AG09309 (cell line): ENCODE measurements at regions not wholly inside any gene's neighbourhood (a gene's known extent, or its start where the extent isn't known, plus 50 kb on each side); places are given as distances from the start of the nearest gene placed in this dataset.

ENCODE experiments used
- DNase-seq: peaks from one replicate; pipeline ENCODE4 v3.0.0-alpha.2; 2010; ENCODE audit warnings: low read depth
- H3K4me3 ChIP-seq: 2 replicates; pipeline ENCODE4 v1.5.1; 2011; ENCODE audit warnings: mild to moderate bottlenecking, low read depth, low read length, moderate library complexity; ENCODE audit not compliant: control insufficient read depth
- CTCF ChIP-seq: IDR thresholded peaks from 2 replicates; pipeline ENCODE4 v1.5.1; 2011; ENCODE audit warnings: mild to moderate bottlenecking, low read depth, low read length, inconsistent platforms; ENCODE audit not compliant: insufficient read depth, control insufficient read depth; ENCODE audit errors: missing control alignments

DNA sequence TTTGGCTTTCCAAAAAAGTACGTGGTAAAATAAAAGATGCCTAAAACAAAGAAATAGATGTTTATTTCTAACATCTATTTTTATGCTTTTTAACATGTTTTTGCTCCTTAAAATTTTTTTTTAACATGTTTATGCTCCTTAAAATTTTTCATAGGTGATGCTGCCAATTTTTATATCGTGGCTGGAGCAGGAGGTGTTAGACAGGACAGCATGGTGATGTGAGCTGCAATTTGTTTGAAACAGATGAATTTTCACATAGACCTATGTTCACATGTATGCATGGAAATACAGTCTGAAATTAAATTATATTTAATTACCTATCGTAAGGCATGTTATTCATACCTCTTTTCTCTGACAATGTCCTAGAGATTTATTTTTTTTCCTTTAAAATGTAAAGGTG lies 784.8 kb downstream of the EPHA7 start:
- no peak overlapping the region for H3K4me3 ChIP-seq
- no peak for TF ChIP-seq CTCF
- DNase-seq = no peak

- TF ChIP-seq CTCF = no peak
- no peak for DNase-seq
Observed at GRCh38 chr6:92623431-92623830, 795.9 kb downstream of the EPHA7 start.

GRCh38 chr6:92617721-92618120 lies 801.6 kb downstream of the EPHA7 start:
- no peak overlapping the region for H3K4me3 ChIP-seq
- TF ChIP-seq CTCF = no peak
- DNase-seq = no peak

More at GRCh38 chr6:92623431-92623830, 795.9 kb downstream of the EPHA7 start:
- H3K4me3 ChIP-seq = no peak overlapping the region

DNA sequence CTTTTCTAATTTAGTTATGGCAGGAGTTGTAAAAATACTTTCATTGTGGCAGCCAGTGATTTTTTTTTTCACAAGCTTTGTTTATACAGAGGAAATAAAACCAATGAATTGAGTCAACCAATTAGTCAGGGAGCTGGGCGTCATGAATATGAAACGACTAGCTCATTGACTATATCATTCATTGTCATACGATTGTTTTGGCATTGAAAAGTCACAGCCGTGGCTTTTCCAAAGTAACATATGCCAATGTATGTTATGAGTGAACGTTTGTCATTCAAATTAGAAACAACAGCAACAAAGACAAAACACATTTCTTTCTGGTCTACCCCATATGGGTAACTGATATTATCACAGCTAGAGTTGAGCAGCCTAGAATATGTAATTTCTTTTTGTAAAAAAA lies 810.6 kb downstream of the EPHA7 start:
- DNase-seq = no peak
- TF ChIP-seq CTCF = no peak
- H3K4me3 ChIP-seq = no peak overlapping the region

GRCh38 chr6:92593201-92593600 lies 826.2 kb downstream of the EPHA7 start:
- no peak for TF ChIP-seq CTCF
- DNase-seq = no peak
- H3K4me3 ChIP-seq = no peak overlapping the region

- DNase-seq = no peak
- TF ChIP-seq CTCF = no peak
- H3K4me3 ChIP-seq = no peak overlapping the region
Observed at GRCh38 chr6:92589996-92590395, 829.4 kb downstream of the EPHA7 start.

DNA sequence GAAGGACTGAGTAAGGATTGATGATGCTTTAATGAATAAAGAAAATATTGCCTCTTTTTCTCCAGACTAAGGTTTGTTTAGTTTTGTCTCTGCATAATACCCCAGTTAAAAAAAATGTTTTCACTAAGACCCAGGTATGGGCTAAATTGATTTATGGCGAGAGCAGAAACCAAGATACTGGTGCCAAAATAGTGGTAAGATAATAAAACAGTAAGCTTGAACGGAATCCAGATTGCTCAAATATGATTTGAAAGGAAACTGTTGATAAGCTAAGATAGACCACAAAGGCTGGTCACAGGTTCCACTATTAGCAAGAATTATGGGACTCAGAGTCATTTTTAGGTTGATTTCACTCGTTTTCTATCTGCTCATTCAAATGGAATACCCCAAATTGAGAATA lies 831.2 kb downstream of the EPHA7 start:
- no peak for DNase-seq
- no peak overlapping the region for H3K4me3 ChIP-seq
- no peak for TF ChIP-seq CTCF
